GM19193 (cell line): ENCODE measurements at regions not wholly inside any gene's neighbourhood (a gene's known extent, or its start where the extent isn't known, plus 50 kb on each side); places are given as distances from the start of the nearest gene placed in this dataset.

Source experiments
- POLR2A ChIP-seq: IDR thresholded peaks from 4 replicates; pipeline ENCODE4 v1.6.1; 2011; ENCODE audit not compliant: insufficient read depth, insufficient read length; ENCODE audit errors: extremely low read depth

- no peak for TF ChIP-seq POLR2A
These were observed 124.6 kb downstream of the IER5 start for GRCh38 chr1:181213056-181213455.

- TF ChIP-seq POLR2A, result no peak
These were observed 128.1 kb downstream of the IER5 start for GRCh38 chr1:181216591-181216994.

GRCh38 chr1:181219938-181220337, 131.4 kb downstream of the IER5 start:
- TF ChIP-seq POLR2A, result no peak

GRCh38 chr1:181221078-181221477, 132.6 kb downstream of the IER5 start:
- no peak for TF ChIP-seq POLR2A

GRCh38 chr1:181222972-181223505, 134.5 kb downstream of the IER5 start:
- TF ChIP-seq POLR2A, result no peak

- TF ChIP-seq POLR2A, result no peak
These were observed 150.6 kb downstream of the IER5 start for GRCh38 chr1:181239086-181239485.

GRCh38 chr1:181249186-181249585, 160.7 kb downstream of the IER5 start:
- TF ChIP-seq POLR2A, result no peak

GRCh38 chr1:181250038-181250437, 161.5 kb downstream of the IER5 start:
- TF ChIP-seq POLR2A, result no peak

- no peak for TF ChIP-seq POLR2A
These were observed 162.7 kb downstream of the IER5 start for GRCh38 chr1:181251001-181251712.

GRCh38 chr1:181251713-181252075, 163.2 kb downstream of the IER5 start:
- TF ChIP-seq POLR2A, result no peak

GRCh38 chr1:181255270-181255929, 166.9 kb downstream of the IER5 start:
- TF ChIP-seq POLR2A, result no peak

- TF ChIP-seq POLR2A, result no peak
These were observed 168.6 kb downstream of the IER5 start for GRCh38 chr1:181257117-181257516.

GRCh38 chr1:181259026-181259745, 170.7 kb downstream of the IER5 start:
- no peak for TF ChIP-seq POLR2A

- no peak for TF ChIP-seq POLR2A
These were observed 171.8 kb downstream of the IER5 start for GRCh38 chr1:181260271-181260670.

GRCh38 chr1:181260994-181261393, 172.5 kb downstream of the IER5 start:
- no peak for TF ChIP-seq POLR2A
